A673 (cell line): ENCODE measurements at regions not wholly inside any gene's neighbourhood (a gene's known extent, or its start where the extent isn't known, plus 50 kb on each side); places are given as distances from the start of the nearest gene placed in this dataset.

Experiments
- CTCF ChIP-seq: fragments of 300-800, 200-600 bp; sonication (generic); conservative IDR thresholded peaks from 2 replicates; pipeline ENCODE4 v1.5.1; 2017; ENCODE audit warnings: low read depth, mild to moderate bottlenecking, antibody characterized with exemption, low read length, moderate library complexity, mixed read lengths
- EZH2 ChIP-seq: fragments of 200-600 bp; sonication (generic); IDR thresholded peaks from 2 replicates; pipeline ENCODE4 v1.6.1; 2017; ENCODE audit warnings: borderline replicate concordance, low read depth, mild to moderate bottlenecking, mixed read lengths, antibody characterized with exemption, low read length; ENCODE audit not compliant: poor library complexity, severe bottlenecking

DNA sequence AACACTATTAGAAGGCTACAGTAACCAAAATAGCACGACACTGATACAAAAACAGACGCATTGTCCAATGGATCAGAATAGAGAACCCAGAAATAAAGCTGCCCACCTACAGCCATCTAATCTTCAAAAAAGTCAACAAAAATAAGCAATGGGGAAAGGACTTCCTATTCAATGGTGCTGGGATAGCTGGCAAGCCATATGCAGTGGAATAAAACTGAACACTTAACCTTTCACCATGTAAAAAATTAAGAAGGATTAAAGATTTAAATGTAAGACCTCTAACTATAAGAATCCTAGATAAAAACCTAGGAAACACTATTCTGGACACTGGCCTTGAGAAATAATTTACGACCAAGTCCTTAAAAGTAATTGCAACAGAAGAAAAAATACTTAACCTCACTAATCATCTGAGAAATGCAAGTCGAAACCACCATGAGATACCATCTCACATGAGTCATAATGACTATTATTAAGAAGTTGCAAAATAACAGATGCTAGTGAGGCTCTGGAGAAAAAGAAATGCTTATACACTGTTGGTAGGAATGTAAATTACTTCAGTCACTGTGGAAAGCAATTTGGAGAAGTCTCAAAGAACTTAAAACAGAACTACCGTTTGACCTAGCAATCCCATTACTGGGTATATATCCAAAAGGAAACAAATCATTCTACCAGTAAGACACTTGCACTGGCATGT is 203.3 kb upstream of the CDH9 start:
- no peak for TF ChIP-seq CTCF
- TF ChIP-seq EZH2: no peak
